ENCODE measurements at regions not wholly inside any gene's neighbourhood (a gene's known extent, or its start where the extent isn't known, plus 50 kb on each side); places are given as distances from the start of the nearest gene placed in this dataset.
A peak's percentile ranks its signal among the peaks of the same experiment; 100 is the strongest.

DNA sequence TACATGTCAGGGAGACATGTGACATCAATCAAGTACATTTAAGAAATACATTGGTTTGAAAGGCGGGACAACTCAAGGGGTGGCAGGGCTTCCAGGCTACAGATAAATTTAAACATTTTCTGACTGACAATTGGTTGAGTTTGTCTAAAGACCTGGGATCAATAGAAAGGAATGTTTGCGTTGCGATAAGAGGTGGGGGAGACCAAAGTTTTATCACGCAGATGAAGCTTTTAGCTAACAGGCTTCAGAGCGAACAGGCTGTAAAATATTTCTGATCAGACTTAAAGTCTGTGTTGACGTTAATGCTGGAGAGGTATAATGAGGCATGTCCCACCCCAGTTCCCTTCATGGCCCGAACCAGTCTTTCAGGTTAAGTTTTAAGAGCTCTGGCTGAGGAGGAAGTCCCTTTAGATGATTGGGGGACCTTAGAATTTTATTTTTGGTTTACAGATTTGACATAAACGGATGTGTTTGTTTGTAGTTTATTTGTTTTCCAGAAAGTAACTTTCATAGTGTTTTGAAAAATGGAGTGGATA lies 346.7 kb upstream of the RASGEF1B start:
- H3K4me1 ChIP-seq, result peaks cover 0 to 16% (median 0%) of the 10 kb centered on the region in 9 donors
- no peaks in the 10 kb centered on the region for H3K9me3 ChIP-seq
- intact Hi-C loops (cut with DNase I), result no loop called here
- no peak for ATAC-seq
- WGBS, 2 donors, result 70 to 71% methylated on average over 8 of the region's 8 CpGs
- no peak for DNase-seq
- no peak overlapping the region for H3K4me3 ChIP-seq
- no peak overlapping the region for H3K27ac ChIP-seq
- peaks cover 0 to 7% (median 0%) of the 10 kb centered on the region in 7 donors for H3K27me3 ChIP-seq
- TF ChIP-seq, protein P1, sequence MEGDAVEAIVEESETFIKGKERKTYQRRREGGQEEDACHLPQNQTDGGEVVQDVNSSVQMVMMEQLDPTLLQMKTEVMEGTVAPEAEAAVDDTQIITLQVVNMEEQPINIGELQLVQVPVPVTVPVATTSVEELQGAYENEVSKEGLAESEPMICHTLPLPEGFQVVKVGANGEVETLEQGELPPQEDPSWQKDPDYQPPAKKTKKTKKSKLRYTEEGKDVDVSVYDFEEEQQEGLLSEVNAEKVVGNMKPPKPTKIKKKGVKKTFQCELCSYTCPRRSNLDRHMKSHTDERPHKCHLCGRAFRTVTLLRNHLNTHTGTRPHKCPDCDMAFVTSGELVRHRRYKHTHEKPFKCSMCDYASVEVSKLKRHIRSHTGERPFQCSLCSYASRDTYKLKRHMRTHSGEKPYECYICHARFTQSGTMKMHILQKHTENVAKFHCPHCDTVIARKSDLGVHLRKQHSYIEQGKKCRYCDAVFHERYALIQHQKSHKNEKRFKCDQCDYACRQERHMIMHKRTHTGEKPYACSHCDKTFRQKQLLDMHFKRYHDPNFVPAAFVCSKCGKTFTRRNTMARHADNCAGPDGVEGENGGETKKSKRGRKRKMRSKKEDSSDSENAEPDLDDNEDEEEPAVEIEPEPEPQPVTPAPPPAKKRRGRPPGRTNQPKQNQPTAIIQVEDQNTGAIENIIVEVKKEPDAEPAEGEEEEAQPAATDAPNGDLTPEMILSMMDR (IDR thresholded peaks at IDR 0.05), result no peak
- no peaks in the 10 kb centered on the region for H3K36me3 ChIP-seq

DNA sequence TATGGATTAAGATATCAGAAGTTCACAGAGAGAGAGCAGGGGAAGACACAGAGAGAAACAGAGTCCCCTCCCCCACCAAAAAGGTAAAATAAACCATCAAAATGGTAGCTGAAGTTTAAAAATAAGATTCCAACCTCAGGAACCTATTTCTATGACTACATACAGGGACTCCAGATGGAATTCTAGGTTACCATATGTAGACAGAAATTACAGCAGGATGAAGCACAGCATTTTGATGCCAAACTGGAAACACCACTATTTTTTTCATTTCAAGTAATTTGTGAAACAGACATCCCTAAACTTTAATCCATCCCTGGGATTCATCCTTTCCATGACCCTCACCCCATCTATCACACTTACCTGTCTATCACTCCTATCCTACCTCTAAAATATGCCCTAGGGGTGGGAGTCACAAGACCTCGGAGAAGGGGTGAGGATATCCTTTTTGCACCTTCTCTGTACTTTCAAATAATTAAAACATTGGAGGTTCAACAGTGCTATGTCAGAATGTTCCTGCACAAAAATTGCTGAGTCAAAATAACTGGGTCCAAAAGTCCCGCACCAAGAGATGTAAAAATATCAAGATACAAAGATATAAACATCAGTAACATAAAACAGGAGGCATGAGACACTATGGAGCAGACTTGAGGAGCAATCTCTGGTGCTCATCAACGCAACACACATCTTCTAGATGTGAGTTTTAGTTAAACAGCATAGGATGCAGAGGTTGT lies 344.5 kb upstream of the RASGEF1B start:
- ATAC-seq, result no peak
- no peak for DNase-seq

DNA sequence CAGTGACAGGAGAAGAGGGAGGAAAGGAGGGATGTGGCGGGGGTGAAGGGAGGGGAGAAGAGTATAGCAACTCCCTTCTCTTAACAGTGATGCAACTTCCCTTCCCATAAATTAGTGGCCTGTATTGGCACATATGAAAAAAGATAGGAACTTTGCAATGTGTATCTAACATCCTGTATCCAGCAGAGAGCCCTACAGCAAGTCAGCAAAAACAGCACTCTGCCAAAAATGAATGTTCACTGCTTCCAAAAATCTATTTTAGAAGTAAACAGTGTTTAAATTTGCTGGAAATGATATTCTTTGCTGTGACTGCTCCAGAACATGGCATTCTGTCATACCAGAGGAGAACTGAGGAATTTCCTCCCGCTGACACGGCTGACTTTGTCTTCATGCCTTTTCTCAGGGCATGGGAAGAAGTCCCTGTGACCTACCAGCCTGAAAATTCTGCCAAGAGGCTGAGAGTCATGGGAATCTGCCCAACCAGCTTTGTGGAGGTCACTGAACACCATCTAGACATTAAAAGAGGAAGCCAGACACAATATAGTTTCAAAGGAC lies 343.4 kb upstream of the RASGEF1B start:
- Histone ChIP-seq H3K27ac (peak overlapping the region in 2 of 10 donors; percentile 53 to 75), H3K9me3 (no peaks in the 10 kb centered on the region), H3K36me3 (no peaks in the 10 kb centered on the region), H3K27me3 (no peaks in the 10 kb centered on the region), H3K4me1 (peaks cover 0 to 16% (median 0%) of the 10 kb centered on the region in 9 donors), H3K4me3 (no peak overlapping the region)
- DNase-seq (peak in 1 of 2 donors; percentile 4), ATAC-seq (peak in 6 of 8 donors; percentile 25 to 71 (median 46))
- 38 to 63% methylated on average over 3 of the region's 3 CpGs for WGBS, 2 donors
- intact Hi-C loops (cut with DNase I), result no loop called here
- TF ChIP-seq, protein P1 (IDR thresholded peaks at IDR 0.05), result no peak

More for the DNA sequence above, 344.5 kb upstream of the RASGEF1B start:
- H3K27me3 ChIP-seq, result peaks cover 0 to 1% (median 0%) of the 10 kb centered on the region in 7 donors
- WGBS, 2 donors, result 87 to 89% methylated on average over 3 of the region's 3 CpGs
- H3K27ac ChIP-seq, result no peak overlapping the region
- H3K9me3 ChIP-seq, result no peaks in the 10 kb centered on the region
- H3K4me1 ChIP-seq, result peaks cover 0 to 16% (median 0%) of the 10 kb centered on the region in 9 donors
- H3K4me3 ChIP-seq, result no peak overlapping the region
- TF ChIP-seq, protein P1 (IDR thresholded peaks at IDR 0.05), result no peak
- no peaks in the 10 kb centered on the region for H3K36me3 ChIP-seq
- intact Hi-C loops (cut with DNase I), result no loop called here

DNA sequence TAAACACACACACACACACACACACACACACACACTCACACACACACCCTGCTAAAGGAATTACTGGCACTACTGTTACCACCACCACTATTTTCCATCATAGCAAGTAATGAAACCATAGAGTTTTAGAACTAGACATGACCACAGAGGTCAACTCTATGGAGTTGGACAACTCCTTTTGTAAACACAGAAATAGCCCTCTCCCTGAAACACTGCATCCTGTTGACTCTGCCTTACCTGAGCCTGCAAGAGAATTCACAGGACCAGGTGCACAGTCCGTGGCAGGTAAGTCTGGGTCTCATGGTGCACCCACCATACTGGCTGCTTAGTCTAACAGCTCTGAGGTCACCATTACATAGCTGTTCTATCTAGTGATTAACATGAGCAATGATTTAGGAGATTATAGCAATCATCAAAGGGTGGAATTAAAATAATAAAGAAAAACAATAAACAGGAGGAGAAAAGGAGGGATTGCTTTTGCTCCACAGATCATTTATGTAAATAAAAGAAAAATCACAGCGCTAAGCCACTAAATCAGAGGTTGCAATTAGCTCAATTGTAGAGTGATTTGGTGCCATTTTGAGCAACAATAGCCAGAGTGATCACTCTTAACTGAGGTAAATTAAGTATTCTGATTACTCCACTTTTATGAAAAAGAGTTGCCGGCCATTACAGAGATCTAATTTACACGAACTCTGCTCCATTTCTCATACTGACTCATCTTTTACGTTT lies 340.0 kb upstream of the RASGEF1B start:
- Histone ChIP-seq H3K27me3 (no peaks in the 10 kb centered on the region), H3K4me1 (peaks cover 0 to 24% (median 0%) of the 10 kb centered on the region in 9 donors), H3K36me3 (no peaks in the 10 kb centered on the region), H3K4me3 (no peak overlapping the region), H3K9me3 (no peaks in the 10 kb centered on the region), H3K27ac (no peak overlapping the region)
- ATAC-seq, result no peak
- TF ChIP-seq, protein P1 (IDR thresholded peaks at IDR 0.05), result no peak
- no peak for DNase-seq
- intact Hi-C loops (cut with DNase I), result no loop called here
- 84 to 94% methylated on average over 5 of the region's 5 CpGs for WGBS, 2 donors

Measured in heart right ventricle (tissue), 16 donors.